ENCODE measurements at regions not wholly inside any gene's neighbourhood (a gene's known extent, or its start where the extent isn't known, plus 50 kb on each side); places are given as distances from the start of the nearest gene placed in this dataset.
A peak's percentile ranks its signal among the peaks of the same experiment; 100 is the strongest.

- POLR2A ChIA-PET = interaction anchor here (0.7 to 2.6 kb wide), 5 partner anchors 8 to 496 kb away, joined by 3 to 12 read pairs (median 4); no protein-coding TSS in a partner anchor
- no TSS peak for BruUV-seq (replicated peaks)
- intact Hi-C loops (cut with micrococcal nuclease) = loop anchor here (10.0 kb wide), 1 partner anchor 204 kb away; no protein-coding TSS in a partner anchor
These were observed 170.0 kb downstream of the LY86 start for GRCh38 chr6:6758546-6758914.

GRCh38 chr6:6758915-6759654 lies 170.6 kb downstream of the LY86 start:
- H3K4me1 ChIP-seq (replicated peaks in 1 of 2; ENCODE audit: control insufficient read depth in 2 of 2, insufficient read depth in 2 of 2, low read length in 2 of 2) = peaks cover 4 to 9% of the 10 kb centered on the region in 2 experiments; a peak in 4 of 5 replicates
- ChIA-PET POLR2A (interaction anchor here (0.7 to 2.6 kb wide), 6 partner anchors 8 to 496 kb away, joined by 3 to 12 read pairs (median 4); no protein-coding TSS in a partner anchor), CTCF (ENCODE audit: low intra/inter-chr PET ratio) (interaction anchor here (1.0 to 1.5 kb wide), 2 partner anchors 479 to 485 kb away, joined by 3 to 4 read pairs; no protein-coding TSS in a partner anchor)
- in situ Hi-C loops (cut with MboI) (no loop called here), intact Hi-C loops (cut with micrococcal nuclease) (loop anchor here (10.0 kb wide), 1 partner anchor 204 kb away; no protein-coding TSS in a partner anchor)
- DNase-seq (ENCODE audit: extremely low read depth in 1 of 4, low spot score in 3 of 4) (peak; percentile 74 to 84 (median 78)), FAIRE-seq (peak; percentile 98), ATAC-seq (peak; percentile 97)
- H3K9me1 ChIP-seq (ENCODE audit: control insufficient read depth, insufficient read depth, low read length) = no peaks in the 10 kb centered on the region
- H3K27me3 ChIP-seq (ENCODE audit: control insufficient read depth in 2 of 2, insufficient read depth in 2 of 2, low read length in 2 of 2) = no peaks in the 10 kb centered on the region
- peak overlapping the region; percentile 49 for H3K4me2 ChIP-seq (ENCODE audit: insufficient read depth, low read length)
- peak overlapping the region; percentile 85 for H2AFZ ChIP-seq (ENCODE audit: low read depth, low read length)
- no peaks in the 10 kb centered on the region for H3K79me2 ChIP-seq (ENCODE audit: control insufficient read depth, insufficient read depth, low read length)
- BruUV-seq (replicated peaks) = no TSS peak
- WGBS (ENCODE audit: insufficient coverage, low coverage, missing lambda C conversion rate) = 32% methylated on average over 22 of the region's 22 CpGs
- H3K4me3 ChIP-seq = no peak overlapping the region
- H3K27ac ChIP-seq (ENCODE audit: extremely low read depth, low read depth, low read length) = no peak overlapping the region
- no peaks in the 10 kb centered on the region for H4K20me1 ChIP-seq (replicated peaks; ENCODE audit: control insufficient read depth, insufficient read depth, low read length)
- H3K9ac ChIP-seq (ENCODE audit: insufficient read depth in 1 of 2, low read depth in 2 of 2, low read length in 2 of 2) = peak overlapping the region in 1 of 2 experiments; percentile 73; a peak in 1 of 4 replicates
- H3K9me3 ChIP-seq (replicated peaks; ENCODE audit: control insufficient read depth, insufficient read depth, low read depth, low read length) = no peaks in the 10 kb centered on the region
- H3K36me3 ChIP-seq (ENCODE audit: control insufficient read depth, insufficient read depth, low read length) = no peaks in the 10 kb centered on the region
- TF ChIP-seq ZNF212 (CRISPR knock-in tag; IDR thresholded peaks at IDR 0.05) = no peak
- TF ChIP-seq HMG20A (CRISPR knock-in tag; conservative IDR thresholded peaks at IDR 0.05) = no peak
- TF ChIP-seq PRDM10 (IDR thresholded peaks at IDR 0.05; ENCODE audit: partially characterized antibody) = no peak
- TF ChIP-seq, protein P1, sequence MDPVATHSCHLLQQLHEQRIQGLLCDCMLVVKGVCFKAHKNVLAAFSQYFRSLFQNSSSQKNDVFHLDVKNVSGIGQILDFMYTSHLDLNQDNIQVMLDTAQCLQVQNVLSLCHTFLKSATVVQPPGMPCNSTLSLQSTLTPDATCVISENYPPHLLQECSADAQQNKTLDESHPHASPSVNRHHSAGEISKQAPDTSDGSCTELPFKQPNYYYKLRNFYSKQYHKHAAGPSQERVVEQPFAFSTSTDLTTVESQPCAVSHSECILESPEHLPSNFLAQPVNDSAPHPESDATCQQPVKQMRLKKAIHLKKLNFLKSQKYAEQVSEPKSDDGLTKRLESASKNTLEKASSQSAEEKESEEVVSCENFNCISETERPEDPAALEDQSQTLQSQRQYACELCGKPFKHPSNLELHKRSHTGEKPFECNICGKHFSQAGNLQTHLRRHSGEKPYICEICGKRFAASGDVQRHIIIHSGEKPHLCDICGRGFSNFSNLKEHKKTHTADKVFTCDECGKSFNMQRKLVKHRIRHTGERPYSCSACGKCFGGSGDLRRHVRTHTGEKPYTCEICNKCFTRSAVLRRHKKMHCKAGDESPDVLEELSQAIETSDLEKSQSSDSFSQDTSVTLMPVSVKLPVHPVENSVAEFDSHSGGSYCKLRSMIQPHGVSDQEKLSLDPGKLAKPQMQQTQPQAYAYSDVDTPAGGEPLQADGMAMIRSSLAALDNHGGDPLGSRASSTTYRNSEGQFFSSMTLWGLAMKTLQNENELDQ (CRISPR knock-in tag; IDR thresholded peaks at IDR 0.05; ENCODE audit: borderline replicate concordance) = no peak
- TF ChIP-seq HDAC8 (tag; IDR thresholded peaks at IDR 0.05) = no peak

More at GRCh38 chr6:6758546-6758914, 170.0 kb downstream of the LY86 start:
- ATAC-seq (no peak), FAIRE-seq (no peak), DNase-seq (ENCODE audit: extremely low read depth in 1 of 4, low spot score in 3 of 4) (no peak)
- H3K9me1 ChIP-seq (ENCODE audit: control insufficient read depth, insufficient read depth, low read length) = no peaks in the 10 kb centered on the region
- H3K79me2 ChIP-seq (ENCODE audit: control insufficient read depth, insufficient read depth, low read length) = no peaks in the 10 kb centered on the region
- CTCF ChIA-PET (ENCODE audit: low intra/inter-chr PET ratio) = interaction anchor here (1.0 to 1.5 kb wide), 2 partner anchors 480 to 485 kb away, joined by 3 to 4 read pairs; no protein-coding TSS in a partner anchor
- peak overlapping the region; percentile 85 for H2AFZ ChIP-seq (ENCODE audit: low read depth, low read length)
- H3K27me3 ChIP-seq (ENCODE audit: control insufficient read depth in 2 of 2, insufficient read depth in 2 of 2, low read length in 2 of 2) = no peaks in the 10 kb centered on the region
- no peak overlapping the region for H3K9ac ChIP-seq (ENCODE audit: insufficient read depth in 1 of 2, low read depth in 2 of 2, low read length in 2 of 2)
- no peaks in the 10 kb centered on the region for H4K20me1 ChIP-seq (replicated peaks; ENCODE audit: control insufficient read depth, insufficient read depth, low read length)
- no peak overlapping the region for H3K4me2 ChIP-seq (ENCODE audit: insufficient read depth, low read length)
- in situ Hi-C loops (cut with MboI) = no loop called here
- H3K27ac ChIP-seq (ENCODE audit: extremely low read depth, low read depth, low read length) = no peak overlapping the region
- 31% methylated on average over 2 of the region's 3 CpGs for WGBS (ENCODE audit: insufficient coverage, low coverage, missing lambda C conversion rate)
- H3K4me3 ChIP-seq = no peak overlapping the region
- H3K36me3 ChIP-seq (ENCODE audit: control insufficient read depth, insufficient read depth, low read length) = no peaks in the 10 kb centered on the region
- peaks cover 4 to 9% of the 10 kb centered on the region in 2 experiments; a peak in 4 of 5 replicates for H3K4me1 ChIP-seq (replicated peaks in 1 of 2; ENCODE audit: control insufficient read depth in 2 of 2, insufficient read depth in 2 of 2, low read length in 2 of 2)
- TF ChIP-seq MAZ (CRISPR knock-in tag; conservative IDR thresholded peaks at IDR 0.05 in 1 of 2, IDR thresholded peaks at IDR 0.05 in 1 of 2) = no peak
- TF ChIP-seq SRSF1 (IDR thresholded peaks at IDR 0.05; ENCODE audit: low read depth, low read length) = no peak
- TF ChIP-seq ZNF146 (CRISPR knock-in tag; IDR thresholded peaks at IDR 0.05; ENCODE audit: unreplicated experiment) = peak; percentile 2
- no peak for TF ChIP-seq SRSF7 (optimal IDR thresholded peaks at IDR 0.05; ENCODE audit: low read depth, low read length)
- no peak for TF ChIP-seq TAF15 (IDR thresholded peaks at IDR 0.05; ENCODE audit: low read depth, low read length)
- H3K9me3 ChIP-seq (replicated peaks; ENCODE audit: control insufficient read depth, insufficient read depth, low read depth, low read length) = no peaks in the 10 kb centered on the region

Data from K562 (cell line).